ENCODE measurements at regions not wholly inside any gene's neighbourhood (a gene's known extent, or its start where the extent isn't known, plus 50 kb on each side); places are given as distances from the start of the nearest gene placed in this dataset.
A peak's percentile ranks its signal among the peaks of the same experiment; 100 is the strongest.

- intact Hi-C loops (cut with micrococcal nuclease) (loop anchor here (10.0 kb wide), 1 partner anchor 174 kb away; no protein-coding TSS in a partner anchor), in situ Hi-C loops (cut with MboI) (no loop called here)
- no peaks in the 10 kb centered on the region for H3K36me3 ChIP-seq (ENCODE audit: control insufficient read depth, insufficient read depth, low read length)
- H3K27me3 ChIP-seq (ENCODE audit: control insufficient read depth in 2 of 2, insufficient read depth in 2 of 2, low read length in 2 of 2), result peaks cover 0 to 12% of the 10 kb centered on the region in 2 experiments; a peak in 3 of 5 replicates
- ATAC-seq (no peak), DNase-seq (ENCODE audit: extremely low read depth in 1 of 4, low spot score in 3 of 4) (no peak), FAIRE-seq (no peak)
- BruUV-seq (replicated peaks), result no TSS peak
- H3K27ac ChIP-seq (ENCODE audit: extremely low read depth, low read depth, low read length), result no peak overlapping the region
- no peak overlapping the region for H3K4me2 ChIP-seq (ENCODE audit: insufficient read depth, low read length)
- no peak overlapping the region for H3K9ac ChIP-seq (ENCODE audit: insufficient read depth in 1 of 2, low read depth in 2 of 2, low read length in 2 of 2)
- WGBS (ENCODE audit: insufficient coverage, low coverage, missing lambda C conversion rate), result 17% methylated on average over 3 of the region's 4 CpGs
- H3K9me1 ChIP-seq (ENCODE audit: control insufficient read depth, insufficient read depth, low read length), result no peaks in the 10 kb centered on the region
- no peak overlapping the region for H2AFZ ChIP-seq (ENCODE audit: low read depth, low read length)
- ChIA-PET CTCF (ENCODE audit: low intra/inter-chr PET ratio) (no interaction called here), POLR2A (no interaction called here)
- peaks cover 2 to 4% of the 10 kb centered on the region in 2 experiments; a peak in 3 of 5 replicates for H3K4me1 ChIP-seq (replicated peaks in 1 of 2; ENCODE audit: control insufficient read depth in 2 of 2, insufficient read depth in 2 of 2, low read length in 2 of 2)
- H4K20me1 ChIP-seq (replicated peaks; ENCODE audit: control insufficient read depth, insufficient read depth, low read length), result no peaks in the 10 kb centered on the region
- no peaks in the 10 kb centered on the region for H3K9me3 ChIP-seq (replicated peaks; ENCODE audit: control insufficient read depth, insufficient read depth, low read depth, low read length)
- no peak for TF ChIP-seq TSHZ1 (CRISPR knock-in tag; IDR thresholded peaks at IDR 0.05)
- TF ChIP-seq SMARCC2 (IDR thresholded peaks at IDR 0.05; ENCODE audit: low read depth), result no peak
- TF ChIP-seq ZNF41 (CRISPR knock-in tag; conservative IDR thresholded peaks at IDR 0.05), result no peak
- 0 out of 2 replicates have a peak, but pooled peaks have one; percentile 14 for TF ChIP-seq MAFG (tag; conservative IDR thresholded peaks at IDR 0.05)
- peak; percentile 34; the same call in 1 of the 2 replicates for TF ChIP-seq C11orf30 (IDR thresholded peaks at IDR 0.05; ENCODE audit: low read depth)
- TF ChIP-seq HMGXB4 (CRISPR knock-in tag; IDR thresholded peaks at IDR 0.05), result no peak
- peak; percentile 59 for TF ChIP-seq ZNF316 (IDR thresholded peaks at IDR 0.05)
- TF ChIP-seq E2F6 (IDR thresholded peaks at IDR 0.05; ENCODE audit: borderline replicate concordance in 1 of 2, extremely low read depth in 1 of 2, insufficient read depth in 1 of 2, insufficient read length in 1 of 2, low read depth in 1 of 2, low read length in 1 of 2, poor library complexity in 1 of 2, severe bottlenecking in 1 of 2), result no peak
- H3K4me3 ChIP-seq, result no peak overlapping the region
- no peaks in the 10 kb centered on the region for H3K79me2 ChIP-seq (ENCODE audit: control insufficient read depth, insufficient read depth, low read length)
Measured at GRCh38 chr13:31049083-31049482, 112.6 kb downstream of the HSPH1 start.

Data from K562 (cell line).